NCI-H524 (cell line): ENCODE measurements at regions not wholly inside any gene's neighbourhood (a gene's known extent, or its start where the extent isn't known, plus 50 kb on each side); places are given as distances from the start of the nearest gene placed in this dataset.
A peak's percentile ranks its signal among the peaks of the same experiment; 100 is the strongest.
"Not testable (repeated sequence)": the region's sequence is repeated elsewhere in the genome, so short reads cannot be mapped to it uniquely, and the experiment has no call there.

Experiments used
- DNase-seq, 2 experiments: peaks; one replicate each; lab custom pipeline; 2025; lab: John Stamatoyannopoulos, UW

- no peak for DNase-seq
These were observed 236.0 kb downstream of the INHBA start for GRCh38 chr7:41466760-41467384.

- DNase-seq: no peak
These were observed 237.3 kb downstream of the INHBA start for GRCh38 chr7:41465571-41465970.

GRCh38 chr7:41463770-41464470, 239.0 kb downstream of the INHBA start:
- no peak for DNase-seq

- DNase-seq: no peak
These were observed 243.1 kb downstream of the INHBA start for GRCh38 chr7:41459623-41460261.

- DNase-seq: no peak
These were observed 243.7 kb downstream of the INHBA start for GRCh38 chr7:41459183-41459582.

- no peak for DNase-seq
These were observed 245.0 kb downstream of the INHBA start for GRCh38 chr7:41457832-41458437.

- no peak for DNase-seq
These were observed 251.1 kb downstream of the INHBA start for GRCh38 chr7:41451826-41452225.

GRCh38 chr7:41449694-41450093, 253.2 kb downstream of the INHBA start:
- no peak for DNase-seq

- DNase-seq: no peak
These were observed 253.6 kb downstream of the INHBA start for GRCh38 chr7:41449286-41449685.

GRCh38 chr7:41448104-41448503, 254.8 kb downstream of the INHBA start:
- DNase-seq: no peak

- no peak for DNase-seq
These were observed 255.3 kb downstream of the INHBA start for GRCh38 chr7:41447450-41448042.

- DNase-seq: no peak
These were observed 256.1 kb downstream of the INHBA start for GRCh38 chr7:41446606-41447449.

- DNase-seq: no peak
These were observed 256.9 kb downstream of the INHBA start for GRCh38 chr7:41445946-41446345.

GRCh38 chr7:41445432-41445831, 257.5 kb downstream of the INHBA start:
- DNase-seq: no peak

GRCh38 chr7:41439515-41439879, 263.4 kb downstream of the INHBA start:
- DNase-seq: peak in 1 of 2 experiments; percentile 17

GRCh38 chr7:41438705-41439514, 264.0 kb downstream of the INHBA start:
- DNase-seq: no peak

GRCh38 chr7:41437257-41438196, 265.4 kb downstream of the INHBA start:
- DNase-seq: no peak

- DNase-seq: no peak
These were observed 266.8 kb downstream of the INHBA start for GRCh38 chr7:41436139-41436538.

- not testable (repeated sequence) for DNase-seq
These were observed 267.9 kb downstream of the INHBA start for GRCh38 chr7:41435020-41435419.

GRCh38 chr7:41431671-41432070, 271.2 kb downstream of the INHBA start:
- DNase-seq: no peak
